IPS DF 6.9 (cell line): ENCODE measurements at regions not wholly inside any gene's neighbourhood (a gene's known extent, or its start where the extent isn't known, plus 50 kb on each side); places are given as distances from the start of the nearest gene placed in this dataset.
"Not testable (repeated sequence)": the region's sequence is repeated elsewhere in the genome, so short reads cannot be mapped to it uniquely, and the experiment has no call there.

Experiments used
- DNase-seq: peaks from one replicate; pipeline ENCODE4 v3.0.0-alpha.2; 2013; ENCODE audit warnings: low read depth, low spot score
- H3K27ac ChIP-seq: one replicate; pipeline ENCODE4 v1.5.1; 2013; ENCODE audit warnings: low read length, control low read depth
- H3K27me3 ChIP-seq: 2 replicates; pipeline ENCODE4 v1.6.1; 2013; ENCODE audit warnings: mild to moderate bottlenecking, low read length; ENCODE audit not compliant: control insufficient read depth, insufficient read depth
- H3K36me3 ChIP-seq: 2 replicates; pipeline ENCODE4 v1.6.1; 2013; ENCODE audit warnings: low read length; ENCODE audit not compliant: control insufficient read depth, insufficient read depth
- H3K4me1 ChIP-seq: 2 replicates; pipeline ENCODE4 v1.6.1; 2013; ENCODE audit warnings: low read length; ENCODE audit not compliant: control insufficient read depth, insufficient read depth
- H3K4me3 ChIP-seq: 2 replicates; pipeline ENCODE4 v1.5.1; 2013; ENCODE audit warnings: mild to moderate bottlenecking, low read length
- H3K9me3 ChIP-seq: 2 replicates; pipeline ENCODE4 v1.6.1; 2013; ENCODE audit warnings: low read length, inconsistent platforms; ENCODE audit not compliant: control insufficient read depth, insufficient read depth
- WGBS: extraction: QIAGEN DNeasy Blood & Tissue Kit; methylation state at CpG from one replicate; pipeline ENCODE4 v1.1.7; 2013; ENCODE audit warnings: mixed read lengths, missing lambda C conversion rate; ENCODE audit not compliant: insufficient read length, insufficient coverage; 5-methylcytosine and 5-hydroxymethylcytosine counted together

GRCh38 chr21:15211491-15212133 is 146.8 kb upstream of the NRIP1 start:
- H3K27ac ChIP-seq: no peak overlapping the region
- H3K4me1 ChIP-seq: no peaks in the 10 kb centered on the region
- DNase-seq: no peak
- H3K4me3 ChIP-seq: no peak overlapping the region
- H3K9me3 ChIP-seq: no peaks in the 10 kb centered on the region
- H3K36me3 ChIP-seq: no peaks in the 10 kb centered on the region
- no CpG with 5 or more reads among the region's 5 CpGs for WGBS
- H3K27me3 ChIP-seq: no peaks in the 10 kb centered on the region

GRCh38 chr21:15212206-15212605 is 147.4 kb upstream of the NRIP1 start:
- WGBS: no CpG with 5 or more reads among the region's 2 CpGs
- Histone ChIP-seq H3K4me3 (no peak overlapping the region), H3K4me1 (no peaks in the 10 kb centered on the region), H3K27ac (no peak overlapping the region), H3K36me3 (no peaks in the 10 kb centered on the region), H3K9me3 (no peaks in the 10 kb centered on the region), H3K27me3 (no peaks in the 10 kb centered on the region)
- DNase-seq: no peak

GRCh38 chr21:15218476-15218875 is 153.7 kb upstream of the NRIP1 start:
- H3K27me3 ChIP-seq, H3K9me3 ChIP-seq, H3K36me3 ChIP-seq, H3K4me3 ChIP-seq, H3K4me1 ChIP-seq, DNase-seq, H3K27ac ChIP-seq: not testable (repeated sequence)
- no CpG with 5 or more reads among the region's 23 CpGs for WGBS

- H3K9me3 ChIP-seq: no peaks in the 10 kb centered on the region
- H3K27me3 ChIP-seq: peaks cover 9% of the 10 kb centered on the region; the same call in 1 of the 2 replicates
- no peak for DNase-seq
- H3K27ac ChIP-seq: no peak overlapping the region
- no CpG with 5 or more reads among the region's 5 CpGs for WGBS
- H3K4me3 ChIP-seq: no peak overlapping the region
- H3K4me1 ChIP-seq: no peaks in the 10 kb centered on the region; the same call in 1 of the 2 replicates
- no peaks in the 10 kb centered on the region for H3K36me3 ChIP-seq
Measured at GRCh38 chr21:15219039-15219438, 154.2 kb upstream of the NRIP1 start.

- no peak overlapping the region for H3K4me3 ChIP-seq
- no peaks in the 10 kb centered on the region for H3K36me3 ChIP-seq
- no peaks in the 10 kb centered on the region; the same call in 1 of the 2 replicates for H3K4me1 ChIP-seq
- no peaks in the 10 kb centered on the region for H3K9me3 ChIP-seq
- no peak overlapping the region for H3K27ac ChIP-seq
- no CpG with 5 or more reads among the region's 6 CpGs for WGBS
- H3K27me3 ChIP-seq: peaks cover 11% of the 10 kb centered on the region; the same call in 1 of the 2 replicates
- DNase-seq: no peak
Measured at GRCh38 chr21:15219894-15220293, 155.1 kb upstream of the NRIP1 start.

- no peak overlapping the region for H3K27ac ChIP-seq
- peaks cover 11% of the 10 kb centered on the region; the same call in 1 of the 2 replicates for H3K27me3 ChIP-seq
- no peak overlapping the region for H3K4me3 ChIP-seq
- no peaks in the 10 kb centered on the region for H3K9me3 ChIP-seq
- no peaks in the 10 kb centered on the region; the same call in 1 of the 2 replicates for H3K4me1 ChIP-seq
- peak; percentile 70 for DNase-seq
- no peaks in the 10 kb centered on the region for H3K36me3 ChIP-seq
Measured at GRCh38 chr21:15221799-15222386, 157.1 kb upstream of the NRIP1 start.

- Histone ChIP-seq H3K4me1 (no peaks in the 10 kb centered on the region; the same call in 1 of the 2 replicates), H3K27ac (no peak overlapping the region), H3K9me3 (no peaks in the 10 kb centered on the region), H3K4me3 (no peak overlapping the region), H3K36me3 (no peaks in the 10 kb centered on the region), H3K27me3 (peaks cover 11% of the 10 kb centered on the region; the same call in 1 of the 2 replicates)
- no peak for DNase-seq
- no CpG with 5 or more reads among the region's 3 CpGs for WGBS
Measured at GRCh38 chr21:15222707-15223106, 157.9 kb upstream of the NRIP1 start.

GRCh38 chr21:15224346-15225086 is 159.7 kb upstream of the NRIP1 start:
- no peak overlapping the region for H3K27ac ChIP-seq
- H3K4me3 ChIP-seq: no peak overlapping the region
- H3K9me3 ChIP-seq: no peaks in the 10 kb centered on the region
- no CpG with 5 or more reads among the region's 6 CpGs for WGBS
- peaks cover 11% of the 10 kb centered on the region; the same call in 1 of the 2 replicates for H3K27me3 ChIP-seq
- no peaks in the 10 kb centered on the region for H3K36me3 ChIP-seq
- H3K4me1 ChIP-seq: no peaks in the 10 kb centered on the region; the same call in 1 of the 2 replicates
- DNase-seq: no peak

GRCh38 chr21:15227919-15228318 is 163.1 kb upstream of the NRIP1 start:
- no peak overlapping the region for H3K27ac ChIP-seq
- no peaks in the 10 kb centered on the region for H3K4me1 ChIP-seq
- no peak overlapping the region for H3K4me3 ChIP-seq
- H3K36me3 ChIP-seq: no peaks in the 10 kb centered on the region
- no CpG with 5 or more reads among the region's 3 CpGs for WGBS
- DNase-seq: no peak
- peaks cover 9% of the 10 kb centered on the region; the same call in 1 of the 2 replicates for H3K27me3 ChIP-seq
- H3K9me3 ChIP-seq: no peaks in the 10 kb centered on the region

GRCh38 chr21:15229390-15229789 is 164.6 kb upstream of the NRIP1 start:
- no peak overlapping the region for H3K4me3 ChIP-seq
- no peaks in the 10 kb centered on the region for H3K4me1 ChIP-seq
- DNase-seq: no peak
- no CpG with 5 or more reads among the region's 4 CpGs for WGBS
- peaks cover 1% of the 10 kb centered on the region; the same call in 1 of the 2 replicates for H3K27me3 ChIP-seq
- H3K27ac ChIP-seq: no peak overlapping the region
- no peaks in the 10 kb centered on the region for H3K9me3 ChIP-seq
- no peaks in the 10 kb centered on the region for H3K36me3 ChIP-seq
